HG03439 (cell line): ENCODE measurements at regions not wholly inside any gene's neighbourhood (a gene's known extent, or its start where the extent isn't known, plus 50 kb on each side); places are given as distances from the start of the nearest gene placed in this dataset.

ENCODE experiments used
- ATAC-seq: cut with Tn5 transposase; IDR thresholded peaks from one replicate; pipeline ENCODE4 v1.9.1; 2021; ENCODE audit warnings: mild to moderate bottlenecking, moderate library complexity; ENCODE audit not compliant: unreplicated experiment

DNA sequence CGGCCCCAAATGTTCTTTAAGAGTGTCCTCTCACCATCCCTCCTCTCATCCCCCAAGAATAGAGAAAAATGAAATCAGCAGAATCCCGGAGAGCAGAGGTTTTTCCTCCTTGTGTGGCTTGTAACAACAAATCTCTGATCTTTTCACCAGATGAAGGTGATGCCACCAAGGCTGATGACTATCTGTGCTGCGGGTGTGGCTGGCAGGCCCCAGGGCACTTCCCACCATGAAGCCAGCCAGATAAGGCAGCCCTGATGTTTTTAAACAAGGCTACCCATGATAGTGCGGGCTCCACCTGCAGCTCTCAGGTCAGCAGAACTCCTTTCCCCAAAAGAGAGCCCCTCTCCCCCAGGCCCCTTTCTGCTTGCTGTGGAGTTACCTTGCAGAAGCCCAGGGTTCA, 58.0 kb upstream of the PARP11 start:
- no peak for ATAC-seq

DNA sequence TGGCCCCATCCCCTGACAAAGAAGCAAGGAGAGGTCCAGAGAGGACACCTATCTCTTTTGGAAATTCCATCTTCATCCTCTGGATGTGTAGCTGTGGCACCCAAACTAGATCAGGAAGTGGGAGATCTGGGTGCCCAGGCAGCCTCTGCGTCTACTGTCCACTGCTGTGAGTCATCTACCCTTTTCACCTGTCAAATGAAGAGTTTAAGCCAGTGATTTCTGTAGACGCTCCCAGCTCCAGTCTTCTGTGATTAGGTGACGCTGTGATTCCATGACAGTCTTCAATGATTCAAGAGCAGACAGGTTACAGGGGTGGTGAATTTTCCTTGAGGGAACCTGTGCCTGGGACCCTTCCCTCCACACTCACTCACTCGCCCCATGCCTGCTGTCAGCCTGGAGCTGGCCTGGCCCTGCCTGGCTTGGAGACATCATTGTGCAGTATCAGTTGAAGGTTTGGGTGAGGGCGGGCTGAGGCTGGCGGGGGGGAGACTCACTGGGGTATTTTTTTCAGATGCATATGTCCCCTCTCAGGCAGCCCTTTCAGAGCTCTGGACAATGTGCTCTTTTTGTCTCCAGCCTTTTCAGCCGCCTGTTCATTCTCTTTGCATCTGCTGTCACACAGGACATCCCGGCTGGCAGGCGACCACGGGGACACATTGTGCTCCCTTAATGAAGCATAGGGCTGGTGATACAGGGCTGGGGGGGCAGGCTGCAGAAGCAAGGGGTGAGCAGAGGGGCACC, 56.8 kb upstream of the PARP11 start:
- no peak for ATAC-seq

DNA sequence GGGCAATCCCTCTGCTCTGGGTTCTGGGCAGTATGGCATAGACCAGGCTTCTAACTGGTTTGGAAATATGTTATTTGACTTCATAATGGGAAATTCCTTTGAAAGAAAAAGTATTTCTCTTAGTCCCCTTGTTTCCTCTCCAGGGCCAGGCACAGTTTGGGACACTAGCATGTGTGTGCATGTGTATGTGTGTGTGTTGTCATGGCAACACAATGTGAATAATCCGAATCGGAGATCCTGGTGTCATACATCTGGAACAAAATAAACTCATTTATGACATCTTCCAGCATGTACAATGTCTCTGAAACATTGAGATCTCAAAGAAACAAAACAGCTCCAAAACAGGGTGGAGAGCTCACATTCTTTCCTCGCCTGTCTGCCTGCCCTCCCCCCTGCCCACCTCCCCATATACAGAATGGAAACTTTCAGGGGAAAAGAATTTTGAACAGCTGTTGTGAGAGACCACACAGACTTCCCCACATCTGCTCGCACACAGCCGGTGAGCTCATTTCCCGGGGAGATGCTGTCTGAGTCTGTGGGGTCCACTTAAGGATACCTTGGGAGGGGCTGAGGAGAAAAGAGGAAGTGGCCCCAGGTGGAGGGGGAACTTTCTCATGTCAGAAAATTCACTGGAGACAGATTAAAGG, 55.5 kb upstream of the PARP11 start:
- no peak for ATAC-seq

- ATAC-seq = no peak
Observed at GRCh38 chr12:3925621-3926020, 52.4 kb upstream of the PARP11 start.

DNA sequence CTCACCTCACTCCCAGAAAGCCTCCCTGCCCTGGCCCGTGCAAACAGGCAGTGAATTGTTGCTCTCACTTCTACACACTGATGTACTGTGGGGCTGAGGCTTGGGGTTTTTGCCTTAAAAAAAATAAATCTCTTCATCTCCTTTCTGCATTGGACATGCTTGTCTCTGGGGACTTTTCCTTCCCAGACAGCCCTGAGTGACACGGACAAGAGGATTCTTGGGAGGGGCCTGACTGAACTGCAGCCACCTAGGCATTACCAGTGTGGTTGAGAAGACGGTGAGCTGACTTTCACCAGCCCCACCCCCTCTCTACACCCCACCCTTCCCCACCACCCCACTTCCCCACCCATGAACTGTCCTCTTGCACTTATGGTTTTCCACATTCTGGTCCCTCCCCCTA, 51.6 kb upstream of the PARP11 start:
- ATAC-seq = no peak

GRCh38 chr12:3923021-3923420, 49.8 kb upstream of the PARP11 start:
- ATAC-seq = no peak
